Central memory CD4-positive, alpha-beta T cell (primary cell): ENCODE measurements at regions not wholly inside any gene's neighbourhood (a gene's known extent, or its start where the extent isn't known, plus 50 kb on each side); places are given as distances from the start of the nearest gene placed in this dataset.

Source experiments
- DNase-seq: peaks from one replicate; pipeline ENCODE4 v3.0.0; 2022

DNA sequence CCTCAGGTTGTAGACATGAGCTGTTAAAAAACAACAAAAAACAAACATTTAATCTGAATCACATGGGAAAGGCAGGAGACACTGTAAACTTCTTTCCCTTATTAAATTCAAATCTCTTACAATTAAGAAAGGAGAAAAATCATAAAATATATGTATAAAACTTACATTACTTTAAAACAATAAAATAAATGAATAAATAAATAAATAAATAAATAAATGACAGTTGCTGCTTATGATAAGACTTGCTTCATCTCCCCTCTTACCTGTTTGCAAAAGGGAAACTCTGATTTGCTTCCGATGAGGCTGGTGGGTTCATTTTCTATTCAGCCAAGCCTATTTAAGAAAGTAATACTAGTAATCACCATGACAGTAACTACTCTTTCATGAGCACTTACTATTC lies 353.4 kb upstream of the TBL1XR1 start:
- no peak for DNase-seq

DNA sequence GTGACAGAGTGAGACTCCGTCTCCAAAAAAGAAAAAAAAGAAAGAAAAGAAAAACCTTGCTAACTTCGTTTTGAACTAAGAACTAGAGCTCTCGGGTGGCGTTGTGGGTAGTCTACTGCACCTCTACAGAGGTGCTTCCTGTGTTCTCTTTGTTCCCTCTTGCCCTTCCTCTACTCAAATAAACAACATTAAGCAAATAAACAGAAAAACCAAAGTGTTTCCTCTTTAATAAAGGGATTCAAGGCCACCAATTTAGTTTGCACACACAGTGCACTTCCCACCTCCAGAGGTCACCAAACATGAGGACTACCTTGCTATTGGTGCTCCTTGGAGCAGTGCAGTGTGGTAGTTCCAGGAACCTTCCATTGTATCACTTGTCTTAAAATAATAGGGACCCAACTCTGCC lies 354.2 kb upstream of the TBL1XR1 start:
- no peak for DNase-seq

GRCh38 chr3:177552051-177552450 lies 354.8 kb upstream of the TBL1XR1 start:
- no peak for DNase-seq

GRCh38 chr3:177553012-177553411 lies 355.7 kb upstream of the TBL1XR1 start:
- no peak for DNase-seq

GRCh38 chr3:177553579-177553978 lies 356.3 kb upstream of the TBL1XR1 start:
- DNase-seq: no peak

GRCh38 chr3:177554895-177555759 lies 357.8 kb upstream of the TBL1XR1 start:
- DNase-seq: no peak

- no peak for DNase-seq
Observed at GRCh38 chr3:177557548-177557947, 360.3 kb upstream of the TBL1XR1 start.

GRCh38 chr3:177561365-177561764 lies 364.1 kb upstream of the TBL1XR1 start:
- DNase-seq: no peak

DNA sequence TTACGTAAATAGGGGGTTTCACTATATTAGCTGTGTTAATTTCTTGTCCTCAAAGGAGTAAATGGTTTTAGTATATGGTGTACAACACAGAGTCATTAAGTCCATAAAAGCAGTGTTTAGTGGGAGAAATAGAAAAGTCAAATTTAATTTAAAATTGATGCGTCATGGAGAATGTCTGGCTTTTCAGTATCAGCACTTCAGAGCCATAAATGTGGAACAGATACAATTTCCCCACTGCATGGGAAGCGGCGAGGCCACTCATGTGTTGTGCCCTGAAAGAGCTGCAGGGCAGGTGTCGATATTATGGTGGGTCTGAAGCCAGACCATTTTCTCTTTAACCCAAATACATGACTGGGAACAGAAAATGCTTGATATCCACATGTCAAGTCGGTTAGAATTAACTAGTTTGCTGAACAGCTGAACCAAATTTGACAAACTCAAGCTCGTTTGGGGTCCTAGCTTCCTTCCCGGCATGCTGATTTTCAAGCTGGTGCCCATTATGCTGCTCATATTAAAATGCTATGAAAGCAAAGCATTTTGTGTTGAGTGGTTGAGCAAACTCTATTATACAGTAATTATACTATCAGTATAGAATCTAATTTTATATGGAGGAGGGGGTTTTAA lies 364.6 kb upstream of the TBL1XR1 start:
- no peak for DNase-seq

GRCh38 chr3:177563243-177563780 lies 366.0 kb upstream of the TBL1XR1 start:
- DNase-seq: no peak

- DNase-seq: no peak
Observed at GRCh38 chr3:177563792-177564191, 366.5 kb upstream of the TBL1XR1 start.

- DNase-seq: no peak
Observed at GRCh38 chr3:177565981-177566380, 368.7 kb upstream of the TBL1XR1 start.

GRCh38 chr3:177567833-177568232 lies 370.6 kb upstream of the TBL1XR1 start:
- DNase-seq: no peak

DNA sequence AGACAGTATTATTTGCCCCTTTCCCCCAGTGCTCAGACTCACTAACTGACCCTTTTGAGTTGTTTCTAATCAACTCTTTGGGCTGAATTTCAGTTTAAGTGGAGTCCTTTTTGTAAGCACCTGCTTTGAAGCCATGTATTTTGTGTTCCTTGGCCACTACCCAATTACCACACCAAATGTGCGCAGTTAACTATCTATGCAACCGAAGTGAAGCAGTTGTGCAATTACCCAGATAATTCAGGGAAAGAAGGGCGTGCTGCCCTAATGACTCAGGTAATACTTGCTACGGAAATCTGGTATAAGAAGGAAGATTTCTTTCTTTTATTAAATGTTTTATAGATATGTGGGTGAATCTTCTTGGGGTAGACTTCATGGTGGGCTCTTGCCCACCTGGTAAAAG lies 371.9 kb upstream of the TBL1XR1 start:
- DNase-seq: no peak

GRCh38 chr3:177569875-177570657 lies 372.8 kb upstream of the TBL1XR1 start:
- no peak for DNase-seq

GRCh38 chr3:177571271-177571943 lies 374.1 kb upstream of the TBL1XR1 start:
- no peak for DNase-seq

- DNase-seq: no peak
Observed at GRCh38 chr3:177571944-177572315, 374.6 kb upstream of the TBL1XR1 start.

DNA sequence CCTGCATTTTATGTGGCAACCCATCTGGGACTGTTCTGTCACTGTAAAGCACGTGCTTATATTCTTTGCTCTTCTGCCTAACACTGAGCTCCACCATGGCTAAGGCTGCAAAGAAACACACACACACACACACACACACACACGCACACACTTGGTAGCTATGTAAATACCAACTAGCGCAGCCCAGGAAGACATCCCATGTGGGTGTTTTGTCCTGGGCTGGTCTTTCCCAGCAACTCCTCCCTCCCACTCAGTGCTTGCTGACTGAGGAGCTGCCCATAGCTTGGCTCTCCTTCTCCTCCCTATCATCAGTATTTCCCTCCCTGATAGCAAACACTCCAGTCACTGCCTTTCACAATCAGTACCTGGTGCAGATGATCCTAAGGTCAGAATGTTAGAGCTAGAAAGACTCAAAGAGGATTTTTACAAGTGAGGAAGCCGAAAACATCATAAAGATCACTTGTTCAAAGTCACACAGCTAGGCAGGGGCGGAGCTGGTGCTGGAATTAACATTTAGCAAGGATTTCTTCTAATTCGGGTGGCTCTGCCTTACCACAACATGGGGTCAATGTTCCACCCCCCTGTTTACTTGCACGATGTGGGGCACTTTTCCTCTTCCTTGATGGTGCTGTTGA lies 377.1 kb upstream of the TBL1XR1 start:
- no peak for DNase-seq

GRCh38 chr3:177576746-177577145 lies 379.5 kb upstream of the TBL1XR1 start:
- no peak for DNase-seq

GRCh38 chr3:177578488-177578887 lies 381.2 kb upstream of the TBL1XR1 start:
- DNase-seq: no peak

DNA sequence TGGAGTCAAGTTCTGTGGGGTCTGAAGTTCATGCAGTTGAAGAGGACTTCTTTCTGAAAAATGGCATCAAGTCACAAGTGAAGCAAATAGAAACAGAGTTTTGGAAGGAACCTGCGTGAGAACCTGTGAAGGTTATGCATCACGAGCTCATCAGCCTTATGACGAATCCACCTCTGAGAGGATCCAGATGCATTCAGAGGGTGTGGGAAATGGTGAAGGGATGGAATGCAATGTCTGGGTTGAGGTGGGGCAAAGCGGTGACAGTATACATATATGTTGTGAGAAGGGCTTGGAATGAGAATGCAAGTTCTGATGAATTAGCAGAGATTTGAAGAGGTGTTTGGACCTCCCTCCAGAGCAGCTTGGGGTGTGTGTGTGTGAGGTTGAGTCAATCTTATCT lies 382.1 kb upstream of the TBL1XR1 start:
- DNase-seq: no peak

DNA sequence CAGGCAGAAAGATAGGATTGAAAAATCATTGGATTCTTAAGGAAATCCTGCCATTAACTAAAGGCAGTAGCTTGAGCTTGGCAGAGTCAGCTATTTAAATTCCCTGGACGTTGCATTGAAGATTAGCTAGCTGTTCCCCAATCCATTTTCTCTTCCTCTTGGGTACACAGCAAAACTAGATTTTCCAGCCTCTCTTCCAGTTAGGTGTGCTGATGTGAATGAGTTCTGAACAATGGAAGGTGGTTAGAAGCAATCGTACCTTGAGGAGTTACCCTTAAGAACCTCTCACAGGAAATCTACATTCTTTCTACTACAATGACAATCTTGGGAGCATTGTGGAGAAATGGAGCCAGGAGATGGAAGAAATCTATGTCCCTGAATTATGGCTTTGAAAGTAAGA lies 383.2 kb upstream of the TBL1XR1 start:
- DNase-seq: no peak
